ENCODE measurements at regions not wholly inside any gene's neighbourhood (a gene's known extent, or its start where the extent isn't known, plus 50 kb on each side); places are given as distances from the start of the nearest gene placed in this dataset.
"Not testable (repeated sequence)": the region's sequence is repeated elsewhere in the genome, so short reads cannot be mapped to it uniquely, and the experiment has no call there.

DNA sequence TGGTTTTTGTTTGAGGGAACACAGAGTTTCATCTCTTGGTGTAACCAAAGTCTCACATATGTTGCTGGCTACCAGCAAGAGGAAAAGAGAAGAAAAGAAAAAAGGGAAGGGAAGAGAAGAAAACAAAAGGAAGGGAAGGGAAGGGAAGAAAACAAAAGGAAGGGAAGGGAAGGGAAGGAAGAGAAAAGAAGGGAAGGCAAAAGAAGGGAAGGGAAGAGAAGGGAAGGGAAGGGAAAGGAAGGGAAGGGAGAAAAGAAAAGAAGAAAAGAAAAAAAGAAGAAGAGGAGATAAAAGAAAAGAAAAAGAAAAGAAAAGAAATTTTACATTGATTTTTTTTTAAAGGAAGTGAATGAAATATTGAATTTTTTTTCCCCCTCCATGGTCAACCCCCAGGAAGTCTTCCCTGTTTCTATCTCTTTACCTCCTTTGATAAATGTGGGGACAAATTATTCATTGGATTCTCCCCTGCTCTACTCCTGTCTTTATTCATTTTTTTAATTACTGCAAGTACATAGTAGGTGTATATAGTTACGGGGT lies 228.0 kb downstream of the SHOX start:
- H3K9me3 ChIP-seq (ENCODE audit: control insufficient read depth in 2 of 2, insufficient read depth in 1 of 2, low read depth in 1 of 2, low read length in 1 of 2), result peaks cover 2 to 6% of the 10 kb centered on the region in 2 donors
- H3K4me3 ChIP-seq (ENCODE audit: low read depth in 1 of 2, low read length in 2 of 2), result no peak overlapping the region
- H3K27me3 ChIP-seq (ENCODE audit: control insufficient read depth in 1 of 2, insufficient read depth in 2 of 2, low read length in 2 of 2), result no peaks in the 10 kb centered on the region
- H3K36me3 ChIP-seq (ENCODE audit: control insufficient read depth in 2 of 2, insufficient read depth in 2 of 2, low read length in 1 of 2), result no peaks in the 10 kb centered on the region
- 86 to 93% methylated on average over 1 of the region's 1 CpG for WGBS, 2 donors
- no peak overlapping the region for H3K27ac ChIP-seq (ENCODE audit: low read depth in 2 of 2, low read length in 1 of 2)
- no peaks in the 10 kb centered on the region for H3K4me1 ChIP-seq (ENCODE audit: control insufficient read depth in 2 of 2, insufficient read depth in 2 of 2, low read length in 1 of 2)

GRCh38 chrX:857376-857775 lies 226.8 kb downstream of the SHOX start:
- Histone ChIP-seq H3K4me1 (ENCODE audit: control insufficient read depth in 2 of 2, insufficient read depth in 2 of 2, low read length in 1 of 2) (no peaks in the 10 kb centered on the region), H3K27me3 (ENCODE audit: control insufficient read depth in 1 of 2, insufficient read depth in 2 of 2, low read length in 2 of 2) (no peaks in the 10 kb centered on the region), H3K27ac (ENCODE audit: low read depth in 2 of 2, low read length in 1 of 2) (no peak overlapping the region), H3K4me3 (ENCODE audit: low read depth in 1 of 2, low read length in 2 of 2) (no peak overlapping the region), H3K9me3 (ENCODE audit: control insufficient read depth in 2 of 2, insufficient read depth in 1 of 2, low read depth in 1 of 2, low read length in 1 of 2) (peaks cover 2 to 6% of the 10 kb centered on the region in 2 donors), H3K36me3 (ENCODE audit: control insufficient read depth in 2 of 2, insufficient read depth in 2 of 2, low read length in 1 of 2) (no peaks in the 10 kb centered on the region)
- 78 to 82% methylated on average over 5 of the region's 5 CpGs for WGBS, 2 donors

GRCh38 chrX:856566-857290 lies 226.1 kb downstream of the SHOX start:
- H3K4me3 ChIP-seq (ENCODE audit: low read depth in 1 of 2, low read length in 2 of 2), result no peak overlapping the region
- no peaks in the 10 kb centered on the region for H3K27me3 ChIP-seq (ENCODE audit: control insufficient read depth in 1 of 2, insufficient read depth in 2 of 2, low read length in 2 of 2)
- peaks cover 0 to 6% of the 10 kb centered on the region in 2 donors for H3K9me3 ChIP-seq (ENCODE audit: control insufficient read depth in 2 of 2, insufficient read depth in 1 of 2, low read depth in 1 of 2, low read length in 1 of 2)
- WGBS, 2 donors, result 64 to 73% methylated on average over 14 of the region's 14 CpGs
- no peaks in the 10 kb centered on the region for H3K4me1 ChIP-seq (ENCODE audit: control insufficient read depth in 2 of 2, insufficient read depth in 2 of 2, low read length in 1 of 2)
- no peak overlapping the region for H3K27ac ChIP-seq (ENCODE audit: low read depth in 2 of 2, low read length in 1 of 2)
- H3K36me3 ChIP-seq (ENCODE audit: control insufficient read depth in 2 of 2, insufficient read depth in 2 of 2, low read length in 1 of 2), result no peaks in the 10 kb centered on the region

GRCh38 chrX:853304-853703 lies 222.7 kb downstream of the SHOX start:
- H3K27me3 ChIP-seq (ENCODE audit: control insufficient read depth in 1 of 2, insufficient read depth in 2 of 2, low read length in 2 of 2), result no peaks in the 10 kb centered on the region
- H3K9me3 ChIP-seq (ENCODE audit: control insufficient read depth in 2 of 2, insufficient read depth in 1 of 2, low read depth in 1 of 2, low read length in 1 of 2), result no peaks in the 10 kb centered on the region
- H3K4me3 ChIP-seq (ENCODE audit: low read depth in 1 of 2, low read length in 2 of 2), result no peak overlapping the region
- no peaks in the 10 kb centered on the region for H3K36me3 ChIP-seq (ENCODE audit: control insufficient read depth in 2 of 2, insufficient read depth in 2 of 2, low read length in 1 of 2)
- no peaks in the 10 kb centered on the region for H3K4me1 ChIP-seq (ENCODE audit: control insufficient read depth in 2 of 2, insufficient read depth in 2 of 2, low read length in 1 of 2)
- WGBS, 2 donors, result 86 to 89% methylated on average over 7 of the region's 7 CpGs
- no peak overlapping the region for H3K27ac ChIP-seq (ENCODE audit: low read depth in 2 of 2, low read length in 1 of 2)

DNA sequence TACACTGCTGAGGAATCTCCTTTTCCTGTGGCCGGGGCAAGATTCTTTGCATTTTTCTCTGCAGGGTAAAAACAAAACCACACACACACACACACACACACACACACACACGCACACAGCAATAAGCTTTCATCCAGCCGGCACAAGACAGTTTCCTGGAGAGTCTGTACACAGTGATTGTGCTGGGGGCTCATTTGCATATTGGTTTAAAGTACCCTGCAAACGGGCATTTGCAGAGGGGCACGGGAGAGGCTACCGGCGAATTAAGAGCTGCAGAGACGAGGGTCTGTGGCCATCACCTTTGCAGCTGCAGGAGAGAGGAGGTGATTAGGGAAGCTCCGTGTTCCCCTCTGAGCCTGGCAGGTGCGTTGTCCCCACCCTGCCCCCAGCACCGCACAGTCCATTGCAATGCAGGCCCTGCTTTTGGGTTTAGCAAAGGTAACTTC lies 219.9 kb downstream of the SHOX start:
- Histone ChIP-seq H3K4me1 (ENCODE audit: control insufficient read depth in 2 of 2, insufficient read depth in 2 of 2, low read length in 1 of 2) (no peaks in the 10 kb centered on the region), H3K9me3 (ENCODE audit: control insufficient read depth in 2 of 2, insufficient read depth in 1 of 2, low read depth in 1 of 2, low read length in 1 of 2) (no peaks in the 10 kb centered on the region)

DNA sequence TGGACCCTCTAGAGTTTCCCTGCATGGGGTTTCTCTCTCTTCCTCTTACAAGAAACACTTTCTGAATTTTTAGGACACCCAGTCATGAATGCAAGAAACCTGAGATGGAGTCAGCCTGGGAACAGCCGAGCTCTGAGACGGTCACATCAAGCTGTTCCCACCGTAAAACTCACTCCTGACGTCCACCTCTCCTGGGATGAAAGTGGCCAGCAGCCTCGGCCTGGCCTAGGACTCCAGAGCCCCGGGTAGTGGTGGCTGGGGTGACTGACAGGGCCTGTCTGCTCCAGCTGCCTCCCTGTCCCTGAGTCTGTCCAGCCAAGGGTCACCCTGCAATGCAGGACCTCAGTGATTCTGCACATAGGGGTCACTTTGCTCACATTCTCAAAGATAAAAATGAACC lies 217.8 kb downstream of the SHOX start:
- Histone ChIP-seq H3K36me3 (ENCODE audit: control insufficient read depth in 2 of 2, insufficient read depth in 2 of 2, low read length in 1 of 2) (no peaks in the 10 kb centered on the region), H3K4me3 (ENCODE audit: low read depth in 1 of 2, low read length in 2 of 2) (no peak overlapping the region), H3K27me3 (ENCODE audit: control insufficient read depth in 1 of 2, insufficient read depth in 2 of 2, low read length in 2 of 2) (no peaks in the 10 kb centered on the region), H3K4me1 (ENCODE audit: control insufficient read depth in 2 of 2, insufficient read depth in 2 of 2, low read length in 1 of 2) (no peaks in the 10 kb centered on the region), H3K27ac (ENCODE audit: low read depth in 2 of 2, low read length in 1 of 2) (no peak overlapping the region), H3K9me3 (ENCODE audit: control insufficient read depth in 2 of 2, insufficient read depth in 1 of 2, low read depth in 1 of 2, low read length in 1 of 2) (no peaks in the 10 kb centered on the region)
- 54% methylated on average over 6 of the region's 6 CpGs for WGBS, 2 donors

More for the DNA sequence above, 219.9 kb downstream of the SHOX start:
- no peak overlapping the region for H3K27ac ChIP-seq (ENCODE audit: low read depth in 2 of 2, low read length in 1 of 2)
- 3 to 4% methylated on average over 11 of the region's 11 CpGs for WGBS, 2 donors
- H3K27me3 ChIP-seq (ENCODE audit: control insufficient read depth in 1 of 2, insufficient read depth in 2 of 2, low read length in 2 of 2), result no peaks in the 10 kb centered on the region
- no peak overlapping the region for H3K4me3 ChIP-seq (ENCODE audit: low read depth in 1 of 2, low read length in 2 of 2)
- no peaks in the 10 kb centered on the region for H3K36me3 ChIP-seq (ENCODE audit: control insufficient read depth in 2 of 2, insufficient read depth in 2 of 2, low read length in 1 of 2)

- no peak overlapping the region for H3K4me3 ChIP-seq (ENCODE audit: low read depth in 1 of 2, low read length in 2 of 2)
- H3K36me3 ChIP-seq (ENCODE audit: control insufficient read depth in 2 of 2, insufficient read depth in 2 of 2, low read length in 1 of 2), result no peaks in the 10 kb centered on the region
- 60 to 63% methylated on average over 13 of the region's 13 CpGs for WGBS, 2 donors
- no peaks in the 10 kb centered on the region for H3K4me1 ChIP-seq (ENCODE audit: control insufficient read depth in 2 of 2, insufficient read depth in 2 of 2, low read length in 1 of 2)
- no peak overlapping the region for H3K27ac ChIP-seq (ENCODE audit: low read depth in 2 of 2, low read length in 1 of 2)
- no peaks in the 10 kb centered on the region for H3K27me3 ChIP-seq (ENCODE audit: control insufficient read depth in 1 of 2, insufficient read depth in 2 of 2, low read length in 2 of 2)
- H3K9me3 ChIP-seq (ENCODE audit: control insufficient read depth in 2 of 2, insufficient read depth in 1 of 2, low read depth in 1 of 2, low read length in 1 of 2), result peaks cover 0 to 3% of the 10 kb centered on the region in 2 donors
Observed at GRCh38 chrX:843306-843705, 212.7 kb downstream of the SHOX start.

GRCh38 chrX:840556-840955 lies 210.0 kb downstream of the SHOX start:
- Histone ChIP-seq H3K27ac (ENCODE audit: low read depth in 2 of 2, low read length in 1 of 2) (no peak overlapping the region), H3K27me3 (ENCODE audit: control insufficient read depth in 1 of 2, insufficient read depth in 2 of 2, low read length in 2 of 2) (no peaks in the 10 kb centered on the region), H3K36me3 (ENCODE audit: control insufficient read depth in 2 of 2, insufficient read depth in 2 of 2, low read length in 1 of 2) (no peaks in the 10 kb centered on the region), H3K4me1 (ENCODE audit: control insufficient read depth in 2 of 2, insufficient read depth in 2 of 2, low read length in 1 of 2) (no peaks in the 10 kb centered on the region), H3K4me3 (ENCODE audit: low read depth in 1 of 2, low read length in 2 of 2) (no peak overlapping the region), H3K9me3 (ENCODE audit: control insufficient read depth in 2 of 2, insufficient read depth in 1 of 2, low read depth in 1 of 2, low read length in 1 of 2) (peaks cover 0 to 7% of the 10 kb centered on the region in 2 donors)
- 75 to 77% methylated on average over 12 to 13 of the region's 13 CpGs for WGBS, 2 donors

- not testable (repeated sequence) for H3K27me3 ChIP-seq (ENCODE audit: control insufficient read depth in 1 of 2, insufficient read depth in 2 of 2, low read length in 2 of 2); H3K4me3 ChIP-seq (ENCODE audit: low read depth in 1 of 2, low read length in 2 of 2); H3K9me3 ChIP-seq (ENCODE audit: control insufficient read depth in 2 of 2, insufficient read depth in 1 of 2, low read depth in 1 of 2, low read length in 1 of 2); H3K36me3 ChIP-seq (ENCODE audit: control insufficient read depth in 2 of 2, insufficient read depth in 2 of 2, low read length in 1 of 2); H3K27ac ChIP-seq (ENCODE audit: low read depth in 2 of 2, low read length in 1 of 2); H3K4me1 ChIP-seq (ENCODE audit: control insufficient read depth in 2 of 2, insufficient read depth in 2 of 2, low read length in 1 of 2)
- WGBS, 2 donors, result 63 to 66% methylated on average over 13 of the region's 13 CpGs
Observed at GRCh38 chrX:838666-839065, 208.1 kb downstream of the SHOX start.

DNA sequence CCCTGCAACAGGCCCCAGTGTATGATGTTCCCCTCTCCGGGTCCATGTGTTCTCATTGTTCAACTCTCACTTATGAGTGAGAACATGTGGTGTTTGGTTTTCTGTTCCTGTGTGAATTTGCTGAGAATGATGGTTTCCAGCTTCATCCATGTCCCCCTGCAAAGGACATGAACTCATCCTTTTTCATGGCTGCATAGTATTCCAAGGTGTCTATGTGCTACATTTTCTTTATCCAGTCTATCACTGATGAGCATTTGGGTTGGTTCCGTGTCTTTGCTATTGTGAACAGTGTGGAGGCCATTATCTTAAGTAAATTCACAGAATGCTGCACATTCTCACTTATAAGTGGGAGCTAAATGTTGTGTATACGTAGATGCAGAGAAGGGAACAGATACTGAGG lies 205.3 kb downstream of the SHOX start:
- H3K36me3 ChIP-seq (ENCODE audit: control insufficient read depth in 2 of 2, insufficient read depth in 2 of 2, low read length in 1 of 2); H3K27ac ChIP-seq (ENCODE audit: low read depth in 2 of 2, low read length in 1 of 2); H3K4me1 ChIP-seq (ENCODE audit: control insufficient read depth in 2 of 2, insufficient read depth in 2 of 2, low read length in 1 of 2); H3K4me3 ChIP-seq (ENCODE audit: low read depth in 1 of 2, low read length in 2 of 2); H3K27me3 ChIP-seq (ENCODE audit: control insufficient read depth in 1 of 2, insufficient read depth in 2 of 2, low read length in 2 of 2): not testable (repeated sequence)
- 91 to 94% methylated on average over 3 of the region's 3 CpGs for WGBS, 2 donors
- H3K9me3 ChIP-seq (ENCODE audit: control insufficient read depth in 2 of 2, insufficient read depth in 1 of 2, low read depth in 1 of 2, low read length in 1 of 2), result peaks cover 2 to 13% of the 10 kb centered on the region in 2 donors
